DMS79 treated with DMSO at 0.1 percent for 48 hours (cell line): ENCODE measurements at regions not wholly inside any gene's neighbourhood (a gene's known extent, or its start where the extent isn't known, plus 50 kb on each side); places are given as distances from the start of the nearest gene placed in this dataset.

Experiments used
- DNase-seq: peaks from one replicate; lab custom pipeline; 2025; lab: John Stamatoyannopoulos, UW

DNA sequence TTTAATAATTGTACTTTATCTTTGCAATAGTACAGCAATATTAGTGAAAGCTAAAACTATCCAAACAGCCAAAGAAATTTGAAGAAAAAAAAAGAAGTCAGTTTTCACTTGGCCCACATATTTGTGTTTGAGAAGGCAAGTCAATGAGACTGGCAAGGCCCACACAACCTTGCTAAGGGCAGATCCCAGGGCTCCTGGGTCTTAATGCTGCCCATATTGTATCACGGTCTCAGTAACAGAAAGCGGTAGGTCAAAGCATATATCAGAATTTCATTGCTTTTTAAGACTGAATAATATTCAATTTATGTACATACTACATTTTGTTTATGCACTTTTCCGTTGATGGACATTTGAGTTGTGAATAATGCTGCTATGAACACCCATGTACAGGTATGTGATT is 262.0 kb upstream of the TOPAZ1 start:
- no peak for DNase-seq

GRCh38 chr3:43994657-43995546 is 246.8 kb upstream of the TOPAZ1 start:
- DNase-seq = peak; percentile 13

DNA sequence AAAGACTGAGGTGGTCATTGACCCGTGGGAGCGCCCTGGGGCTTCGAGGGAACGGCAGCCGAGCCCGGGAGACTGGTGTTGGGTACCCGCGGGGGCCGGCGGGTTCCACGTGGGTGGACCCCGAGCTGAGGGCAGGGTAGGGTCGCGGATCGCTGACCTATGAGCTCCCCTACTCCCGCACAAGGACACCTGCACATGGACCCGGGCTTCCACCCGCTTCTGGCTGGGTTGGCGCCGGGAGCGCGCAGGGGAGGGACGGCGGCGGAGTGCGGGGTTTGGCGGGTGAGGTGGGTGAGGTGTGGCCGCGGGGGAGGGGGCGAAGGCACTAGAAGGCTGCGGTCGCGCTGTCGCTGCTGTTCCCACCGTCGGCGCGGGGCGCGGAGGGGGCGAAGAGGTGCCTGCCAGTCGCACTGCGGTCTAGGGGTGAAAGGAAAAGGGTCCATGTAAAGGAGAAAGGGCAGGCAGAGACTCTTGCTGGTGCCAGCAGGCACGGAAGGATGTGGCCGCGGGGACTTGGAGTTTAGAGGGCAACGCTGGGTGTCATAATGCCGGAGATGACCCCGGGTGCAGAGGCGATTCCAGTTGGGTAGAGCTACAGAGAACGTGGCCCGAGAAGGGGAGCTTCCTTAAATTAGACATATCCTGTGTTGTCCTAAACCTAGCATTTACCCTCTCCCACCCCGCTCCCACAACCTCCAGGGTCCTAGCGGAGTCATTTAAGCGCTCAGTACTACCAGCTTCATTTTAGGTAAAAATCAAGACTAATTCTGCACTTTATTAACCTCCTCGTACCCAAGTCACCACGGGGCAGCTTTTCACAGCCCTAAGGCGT is 245.9 kb upstream of the TOPAZ1 start:
- DNase-seq = peak; percentile 15

GRCh38 chr3:43996379-43997301 is 245.0 kb upstream of the TOPAZ1 start:
- DNase-seq = peak; percentile 16

DNA sequence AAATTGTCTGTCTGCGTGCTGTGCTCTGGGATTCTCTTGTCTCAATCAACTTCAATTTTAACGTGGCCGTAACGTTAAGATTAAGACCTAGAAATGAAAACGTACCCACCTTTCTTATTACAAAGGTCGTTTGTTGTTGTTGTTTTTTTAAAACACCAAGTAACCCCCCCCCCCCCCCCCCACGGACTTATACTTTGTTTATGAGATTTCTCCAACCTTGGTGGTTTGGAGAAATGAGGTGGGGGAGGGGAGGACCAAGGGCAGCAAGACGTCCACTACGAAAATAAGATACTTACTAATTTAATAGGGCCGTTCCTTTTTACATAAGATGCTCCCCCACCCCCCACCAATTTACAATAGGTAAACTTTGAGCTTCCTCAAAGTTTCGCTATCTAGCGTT is 244.4 kb upstream of the TOPAZ1 start:
- no peak for DNase-seq

DNA sequence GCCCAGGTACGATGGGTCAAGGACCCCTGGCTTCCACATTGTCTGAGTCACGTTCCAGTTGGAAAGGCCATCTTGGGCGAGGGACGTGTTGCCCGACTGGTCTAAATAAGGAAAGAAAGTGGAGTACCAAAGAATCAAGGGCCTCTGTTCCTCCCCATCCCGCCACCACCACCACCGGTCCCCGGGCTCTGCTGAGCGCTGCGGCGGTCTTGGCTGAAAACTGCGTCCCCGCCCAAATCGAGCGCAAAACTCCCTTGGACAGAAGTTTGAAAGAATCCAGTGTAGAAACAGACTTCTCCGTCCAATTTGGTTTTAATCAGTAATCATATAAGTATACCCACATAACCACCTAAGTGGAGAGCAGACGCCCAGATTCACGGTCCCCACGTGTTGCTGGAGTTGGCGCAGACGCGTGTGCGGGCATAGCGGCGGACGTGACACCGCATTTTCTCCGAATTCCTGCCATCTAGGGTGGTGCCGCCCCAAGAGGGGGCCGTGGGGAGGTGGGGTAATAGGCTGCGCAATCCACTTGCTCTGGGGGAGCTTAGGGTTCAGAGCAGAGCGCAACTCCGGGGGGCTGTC is 243.8 kb upstream of the TOPAZ1 start:
- DNase-seq = no peak

DNA sequence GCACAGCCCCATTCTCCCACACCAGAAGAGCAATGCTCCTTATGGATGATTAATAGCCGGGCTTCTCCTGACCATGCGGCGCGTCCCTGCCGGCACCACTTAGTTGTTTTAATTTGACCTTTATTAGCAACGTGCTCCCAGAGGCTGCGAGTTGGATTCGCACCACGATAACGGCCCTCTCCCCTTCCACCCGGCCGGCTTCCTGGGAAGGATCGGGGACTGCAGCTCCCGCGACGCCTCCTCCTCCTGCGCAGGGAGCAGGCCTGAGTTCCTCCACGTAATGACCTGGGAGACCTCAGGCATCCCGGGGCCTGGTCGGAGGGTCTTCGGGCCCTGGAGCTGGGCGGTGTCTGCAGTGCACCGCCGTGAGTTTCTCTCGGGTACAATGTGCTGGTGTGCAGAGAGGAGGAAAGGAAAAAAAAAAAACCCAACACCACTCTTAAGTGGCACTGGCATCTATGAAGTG is 243.3 kb upstream of the TOPAZ1 start:
- DNase-seq = no peak

- DNase-seq = peak; percentile 38
These were observed 242.6 kb upstream of the TOPAZ1 start for GRCh38 chr3:43998836-43999727.

DNA sequence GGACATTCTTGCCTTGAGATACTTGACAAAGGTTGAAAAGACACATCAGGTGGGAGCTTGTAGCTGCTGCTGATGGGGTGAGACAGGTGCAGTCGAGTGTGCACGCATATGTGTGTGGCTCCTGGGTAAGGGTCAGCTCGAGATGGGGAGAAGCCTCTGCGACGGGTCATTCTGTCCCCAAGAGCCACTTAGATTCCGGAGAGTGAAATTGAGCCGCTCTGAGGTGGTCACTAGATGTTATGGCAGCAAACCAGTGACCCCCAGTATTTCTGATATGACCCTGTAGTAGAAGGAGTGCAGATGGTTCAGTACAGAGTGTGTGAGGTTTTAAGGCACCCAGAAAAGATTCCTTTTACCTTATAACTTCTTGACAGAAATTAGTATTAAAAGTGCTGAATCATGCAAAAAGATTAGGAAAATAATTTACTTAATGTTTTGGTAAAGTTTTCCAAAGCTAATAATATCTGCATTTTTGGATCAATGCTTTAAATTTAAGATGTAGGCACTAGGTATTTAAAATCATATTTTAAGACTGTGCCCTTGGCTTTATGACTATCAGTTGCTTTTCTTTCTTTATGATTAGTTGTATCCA is 241.9 kb upstream of the TOPAZ1 start:
- no peak for DNase-seq

- DNase-seq = no peak
These were observed 241.1 kb upstream of the TOPAZ1 start for GRCh38 chr3:44000586-44000985.

- no peak for DNase-seq
These were observed 240.6 kb upstream of the TOPAZ1 start for GRCh38 chr3:44001072-44001471.

GRCh38 chr3:44003801-44004200 is 237.9 kb upstream of the TOPAZ1 start:
- no peak for DNase-seq

GRCh38 chr3:44011680-44012079 is 230.0 kb upstream of the TOPAZ1 start:
- DNase-seq = no peak

DNA sequence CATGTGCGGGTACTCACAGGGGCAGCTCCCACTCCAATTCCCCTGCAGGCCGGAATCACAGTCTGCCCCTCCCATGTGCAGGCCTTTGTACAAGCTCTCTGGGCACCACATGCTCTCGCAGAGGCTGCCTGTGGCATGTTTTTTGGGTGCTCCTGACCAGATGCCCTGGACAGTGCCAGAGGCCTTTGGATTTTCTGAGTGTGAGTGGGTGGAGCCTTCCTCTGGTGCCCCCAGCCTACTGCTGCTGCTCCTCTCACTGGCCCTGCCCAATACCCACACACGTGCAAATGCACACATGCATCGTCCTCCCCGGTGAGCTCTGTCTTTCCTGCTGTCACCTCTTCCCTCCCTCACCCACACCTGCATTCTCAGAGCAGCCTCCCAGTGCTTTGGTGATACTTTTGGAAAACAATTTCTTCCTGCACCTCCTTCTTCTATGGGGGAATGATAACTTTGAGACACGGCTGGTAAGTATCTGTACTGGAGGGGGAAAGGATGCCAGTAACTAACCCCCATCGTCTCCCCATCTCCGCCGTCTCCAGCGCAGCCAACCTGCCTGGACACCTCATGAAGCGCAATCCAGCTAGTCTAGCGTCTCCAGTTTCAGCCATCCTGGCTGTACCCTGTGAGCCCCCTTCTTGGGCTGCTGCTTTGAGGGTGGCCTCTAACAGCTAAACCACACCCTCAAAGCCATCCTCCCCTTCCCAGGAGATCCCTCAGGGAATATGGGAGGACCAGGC is 229.4 kb upstream of the TOPAZ1 start:
- no peak for DNase-seq

- no peak for DNase-seq
These were observed 227.7 kb upstream of the TOPAZ1 start for GRCh38 chr3:44013967-44014366.

- DNase-seq = no peak
These were observed 226.5 kb upstream of the TOPAZ1 start for GRCh38 chr3:44015170-44015569.

DNA sequence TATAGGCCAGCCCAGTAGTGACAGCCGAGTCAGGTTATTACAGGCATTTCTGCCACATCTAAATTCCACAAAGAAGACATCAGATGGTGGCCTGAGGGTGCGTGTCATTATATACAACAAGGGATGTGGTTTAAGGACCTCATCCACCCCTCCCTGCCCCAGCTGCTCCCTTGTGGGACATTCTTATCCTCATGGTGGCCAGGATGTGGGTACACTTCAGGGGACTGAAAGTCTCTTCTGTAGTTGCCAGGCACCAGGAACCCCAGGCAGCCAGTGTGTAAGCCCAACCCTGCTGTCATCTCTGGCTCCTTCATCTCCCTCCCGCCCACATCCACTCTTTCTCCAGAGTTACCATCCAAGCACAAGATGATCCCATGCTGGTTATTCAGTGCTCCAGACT is 224.9 kb upstream of the TOPAZ1 start:
- DNase-seq = no peak

- DNase-seq = no peak
These were observed 222.8 kb upstream of the TOPAZ1 start for GRCh38 chr3:44018926-44019325.

DNA sequence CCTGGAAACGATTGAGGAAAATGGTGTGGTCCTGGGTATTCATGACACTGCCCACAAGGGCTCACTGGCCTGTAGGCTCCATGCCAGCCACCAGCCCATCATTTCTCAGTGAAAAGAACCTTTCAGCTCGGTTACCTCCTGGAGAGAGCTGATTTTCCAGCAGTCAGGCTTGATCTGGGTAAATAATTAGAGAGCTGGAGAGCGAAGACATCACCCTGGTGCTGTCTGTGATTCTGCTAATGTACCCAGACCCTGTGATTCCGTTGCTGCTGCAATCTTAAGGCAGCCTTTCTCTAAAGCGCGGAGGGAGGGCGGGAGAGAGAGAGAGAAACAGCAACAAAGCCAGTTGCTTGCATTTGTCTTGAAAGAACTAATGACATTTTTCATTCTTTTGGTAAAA is 221.9 kb upstream of the TOPAZ1 start:
- no peak for DNase-seq
